CD14-positive monocyte (primary cell): ENCODE measurements at regions not wholly inside any gene's neighbourhood (a gene's known extent, or its start where the extent isn't known, plus 50 kb on each side); places are given as distances from the start of the nearest gene placed in this dataset.

Experiments
- DNase-seq, 3 donors: peaks; one replicate each; pipeline ENCODE4 v3.0.0-alpha.2; 2011 to 2022
- H2AFZ ChIP-seq: 2 replicates; pipeline ENCODE4 v1.6.0; 2012; ENCODE audit warnings: mild to moderate bottlenecking, low read depth, low read length, inconsistent platforms; ENCODE audit not compliant: insufficient read depth, poor library complexity, severe bottlenecking
- H3K27ac ChIP-seq, 2 donors: 1 replicate in 1 of 2; 2 replicates in 1 of 2; pipeline ENCODE4 v1.5.1; 2012 to 2013; ENCODE audit warnings: low read length in 2 of 2, control low read depth in 1 of 2, inconsistent platforms in 1 of 2, low read depth in 1 of 2, mild to moderate bottlenecking in 1 of 2
- H3K27me3 ChIP-seq, 2 donors: one replicate each; pipeline versions ENCODE4 v1.6.0 to v1.6.1; 2011 to 2013; ENCODE audit warnings: low read length in 2 of 2; ENCODE audit not compliant: control insufficient read depth in 2 of 2, insufficient read depth in 2 of 2
- H3K36me3 ChIP-seq, 2 donors: replicated peaks in 1 of 2; 1 replicate in 1 of 2; 2 replicates in 1 of 2; pipeline versions ENCODE4 v1.5.1 to v1.6.1; 2012 to 2013; ENCODE audit warnings: low read length in 2 of 2, control low read depth in 1 of 2, inconsistent platforms in 1 of 2, mild to moderate bottlenecking in 1 of 2; ENCODE audit not compliant: insufficient read depth in 2 of 2, control insufficient read depth in 1 of 2
- H3K4me1 ChIP-seq, 2 donors: 1 replicate in 1 of 2; 2 replicates in 1 of 2; pipeline versions ENCODE4 v1.5.1 to v1.6.1; 2012 to 2013; ENCODE audit warnings: low read length in 2 of 2, control low read depth in 1 of 2, inconsistent platforms in 1 of 2, mild to moderate bottlenecking in 1 of 2, moderate library complexity in 1 of 2; ENCODE audit not compliant: insufficient read depth in 2 of 2, control insufficient read depth in 1 of 2
- H3K4me2 ChIP-seq: replicated peaks from 2 replicates; pipeline ENCODE3; 2012; ENCODE audit warnings: low read length, moderate library complexity, mild to moderate bottlenecking; ENCODE audit not compliant: poor library complexity, severe bottlenecking; ENCODE audit errors: extremely low read depth
- H3K4me3 ChIP-seq, 3 experiments: fragments of 200-600 bp in 1 of 3; sonication (generic) in 1 of 3; replicated peaks in 1 of 3; 1 replicate in 2 of 3; 2 replicates in 1 of 3; pipeline ENCODE4 v1.5.1; 2011 to 2013; ENCODE audit warnings: low read length in 3 of 3, mild to moderate bottlenecking in 3 of 3, control low read depth in 2 of 3, low read depth in 2 of 3, inconsistent platforms in 1 of 3, moderate library complexity in 1 of 3
- H3K79me2 ChIP-seq: 2 replicates; pipeline ENCODE4 v1.6.0; 2012; ENCODE audit warnings: mild to moderate bottlenecking, control low read depth, inconsistent platforms, low read length, moderate library complexity; ENCODE audit not compliant: insufficient read depth
- H3K9ac ChIP-seq: 2 replicates; pipeline ENCODE4 v1.6.0; 2017; ENCODE audit warnings: low read length, mild to moderate bottlenecking; ENCODE audit not compliant: insufficient read depth, poor library complexity, severe bottlenecking
- H3K9me3 ChIP-seq, 2 donors: replicated peaks in 1 of 2; 1 replicate in 1 of 2; 2 replicates in 1 of 2; pipeline versions ENCODE4 v1.5.1 to v1.6.1; 2012 to 2013; ENCODE audit warnings: low read length in 2 of 2, control low read depth in 1 of 2; ENCODE audit not compliant: control insufficient read depth in 1 of 2, insufficient read depth in 1 of 2
- H4K20me1 ChIP-seq: 2 replicates; pipeline ENCODE4 v1.6.0; 2012; ENCODE audit warnings: mild to moderate bottlenecking, low read length, control low read depth, moderate library complexity; ENCODE audit not compliant: insufficient read depth
- H3K27ac Mint-ChIP-seq, 7 donors: one replicate each; pipeline ENCODE4 v1.8.0; 2020; ENCODE audit warnings: mild to moderate bottlenecking in 7 of 7, mixed read lengths in 7 of 7, moderate library complexity in 6 of 7, inconsistent platforms in 2 of 7
- H3K27me3 Mint-ChIP-seq, 3 donors: one replicate each; pipeline ENCODE4 v1.8.0; 2021 to 2022; ENCODE audit warnings: low read depth in 3 of 3, mild to moderate bottlenecking in 3 of 3, mixed read lengths in 3 of 3, moderate library complexity in 3 of 3, inconsistent platforms in 1 of 3
- H3K36me3 Mint-ChIP-seq, 2 donors: one replicate each; pipeline ENCODE4 v1.8.0; 2020; ENCODE audit warnings: mixed read lengths in 2 of 2, inconsistent platforms in 1 of 2, mild to moderate bottlenecking in 1 of 2
- H3K4me1 Mint-ChIP-seq: one replicate; pipeline ENCODE4 v1.8.0; 2020; ENCODE audit warnings: mild to moderate bottlenecking, mixed read lengths
- H3K4me3 Mint-ChIP-seq, 2 donors: one replicate each; pipeline ENCODE4 v1.8.0; 2020; ENCODE audit warnings: mild to moderate bottlenecking in 2 of 2, mixed read lengths in 2 of 2, moderate library complexity in 1 of 2
- H3K9me3 Mint-ChIP-seq, 7 donors: one replicate each; pipeline ENCODE4 v1.8.0; 2020 to 2022; ENCODE audit warnings: mixed read lengths in 7 of 7, mild to moderate bottlenecking in 6 of 7, moderate library complexity in 6 of 7, inconsistent platforms in 2 of 7
- CTCF ChIP-seq: fragments of 200-600 bp; IDR thresholded peaks from one replicate; pipeline ENCODE4 v1.8.0; 2022; ENCODE audit warnings: antibody characterized with exemption, mild to moderate bottlenecking
- WGBS: methylation state at CpG from one replicate; pipeline ENCODE4 v1.1.5; 2013; ENCODE audit warnings: missing lambda C conversion rate; ENCODE audit not compliant: insufficient coverage; 5-methylcytosine and 5-hydroxymethylcytosine counted together
- intact Hi-C, 2 donors: fragments of 100-400 bp; cut with micrococcal nuclease; formaldehyde crosslinking; loops; one replicate each; pipeline versions ENCODE4 v1.15.0 to v1.15.1; 2023

GRCh38 chr12:92334552-92334951 is 188.9 kb upstream of the BTG1 start:
- Histone ChIP-seq H3K79me2 (no peaks in the 10 kb centered on the region), H3K36me3 (no peaks in the 10 kb centered on the region), H3K4me2 (no peak overlapping the region), H3K9ac (no peak overlapping the region), H3K4me3 (no peak overlapping the region), H4K20me1 (no peaks in the 10 kb centered on the region), H3K27ac (no peak overlapping the region), H3K27me3 (no peaks in the 10 kb centered on the region), H3K4me1 (no peaks in the 10 kb centered on the region), H2AFZ (no peak overlapping the region), H3K9me3 (peaks cover 0 to 5% of the 10 kb centered on the region in 2 donors)
- Mint-ChIP-seq H3K4me3 (no peak overlapping the region), H3K27ac (no peak overlapping the region), H3K27me3 (no peaks in the 10 kb centered on the region), H3K36me3 (peaks cover 0 to 2% of the 10 kb centered on the region in 2 donors), H3K4me1 (no peaks in the 10 kb centered on the region), H3K9me3 (peaks cover 0 to 4% (median 0%) of the 10 kb centered on the region in 7 donors)
- intact Hi-C loops: no loop called here
- TF ChIP-seq CTCF: no peak
- no CpG with 5 or more reads among the region's 4 CpGs for WGBS
- DNase-seq: no peak

- no peaks in the 10 kb centered on the region for H4K20me1 ChIP-seq
- H3K9me3 Mint-ChIP-seq: peaks cover 0 to 3% (median 0%) of the 10 kb centered on the region in 7 donors
- H3K4me2 ChIP-seq: no peak overlapping the region
- no peaks in the 10 kb centered on the region for H3K4me1 ChIP-seq
- intact Hi-C loops: no loop called here
- H3K27ac ChIP-seq: no peak overlapping the region
- TF ChIP-seq CTCF: no peak
- H3K36me3 Mint-ChIP-seq: peaks cover 0 to 2% of the 10 kb centered on the region in 2 donors
- H2AFZ ChIP-seq: no peak overlapping the region
- no peaks in the 10 kb centered on the region for H3K27me3 ChIP-seq
- no peak overlapping the region for H3K4me3 Mint-ChIP-seq
- no peaks in the 10 kb centered on the region for H3K27me3 Mint-ChIP-seq
- H3K9me3 ChIP-seq: no peaks in the 10 kb centered on the region
- H3K4me1 Mint-ChIP-seq: no peaks in the 10 kb centered on the region
- WGBS: 100% methylated on average over 1 of the region's 2 CpGs
- no peak overlapping the region for H3K4me3 ChIP-seq
- H3K36me3 ChIP-seq: no peaks in the 10 kb centered on the region
- no peak for DNase-seq
- no peaks in the 10 kb centered on the region for H3K79me2 ChIP-seq
- H3K9ac ChIP-seq: no peak overlapping the region
- no peak overlapping the region for H3K27ac Mint-ChIP-seq
These were observed 186.9 kb upstream of the BTG1 start for GRCh38 chr12:92332552-92332951.
